HepG2 (cell line): ENCODE measurements at regions not wholly inside any gene's neighbourhood (a gene's known extent, or its start where the extent isn't known, plus 50 kb on each side); places are given as distances from the start of the nearest gene placed in this dataset.

Experiments
- ATAC-seq: fragments of 200-7000 bp; cut with Tn5 transposase; 3 replicates; pipeline ENCODE4 v1.9.1; 2020; ENCODE audit warnings: mild to moderate bottlenecking, moderate library complexity
- BruUV-seq: library from RNA; stranded (reverse); fragments of 400-500 nt; replicated peaks from 2 replicates; lab custom pipeline; 2021; lab: Mats Ljungman, UMichigan
- CTCF ChIA-PET: fragments of 300-600 bp; formaldehyde crosslinking; extraction: SDS; loops from one replicate; lab custom pipeline; 2021; ENCODE audit warnings: low total read pairs, inconsistent platforms, low intra/inter-chr PET ratio; lab: Yijun Ruan, JAX
- POLR2A ChIA-PET: fragments of 350-600 bp; sonication (Branson Sonifier 250); formaldehyde crosslinking; loops from one replicate; lab custom pipeline; 2020; ENCODE audit warnings: antibody characterized with exemption, inconsistent platforms; lab: Yijun Ruan, JAX
- DNase-seq: peaks from one replicate; pipeline ENCODE4 v3.0.0-alpha.2; 2015; ENCODE audit warnings: low spot score
- FAIRE-seq: peaks from 3 replicates; lab custom pipeline; 2011; peaks lifted over from hg19 to GRCh38; lab: Jason Lieb, UNC
- H2AFZ ChIP-seq: one replicate; pipeline ENCODE4 v1.6.1; 2011; ENCODE audit warnings: low read length, inconsistent platforms
- H3K27ac ChIP-seq: fragments of 300-600 bp; 3 replicates; pipeline ENCODE4 v1.8.0; 2011; ENCODE audit warnings: mixed run types, mild to moderate bottlenecking, mixed read lengths, low read length, inconsistent platforms; ENCODE audit not compliant: insufficient read depth; ENCODE audit errors: extremely low read length
- H3K27me3 ChIP-seq, 2 experiments: fragments of 200-600 bp in 1 of 2; 2 replicates in 1 of 2; 3 replicates in 1 of 2; pipeline versions ENCODE4 v1.6.0 to v1.8.0; 2011; ENCODE audit warnings: low read length in 2 of 2, mild to moderate bottlenecking in 2 of 2, moderate library complexity in 2 of 2, inconsistent platforms in 1 of 2; ENCODE audit not compliant: insufficient read depth in 2 of 2, control insufficient read depth in 1 of 2
- H3K36me3 ChIP-seq, 2 experiments: fragments of 200-600 bp in 1 of 2; replicated peaks in 1 of 2; 2 replicates in 1 of 2; 3 replicates in 1 of 2; pipeline versions ENCODE4 v1.5.1 to v1.8.0; 2011; ENCODE audit warnings: low read length in 2 of 2, inconsistent platforms in 1 of 2; ENCODE audit not compliant: insufficient read depth in 2 of 2, control insufficient read depth in 1 of 2
- H3K4me1 ChIP-seq: 2 replicates; pipeline ENCODE4 v1.5.1; 2012; ENCODE audit warnings: low read length, inconsistent platforms; ENCODE audit not compliant: insufficient read depth
- H3K4me2 ChIP-seq: 2 replicates; pipeline ENCODE4 v1.6.0; 2011; ENCODE audit warnings: low read depth, low read length, inconsistent platforms
- H3K4me3 ChIP-seq, 3 experiments: fragments of 200-600 bp in 1 of 3; sonication (generic), shearing (Covaris generic) in 1 of 3; replicated peaks in 1 of 3; 2 replicates each; pipeline ENCODE4 v1.5.1; 2011 to 2016; ENCODE audit warnings: low read length in 3 of 3, inconsistent platforms in 2 of 3, low read depth in 2 of 3, mild to moderate bottlenecking in 2 of 3, control low read depth in 1 of 3, mixed read lengths in 1 of 3; ENCODE audit not compliant: insufficient read depth in 1 of 3
- H3K79me2 ChIP-seq: one replicate; pipeline ENCODE4 v1.6.1; 2011; ENCODE audit warnings: low read length, inconsistent platforms; ENCODE audit not compliant: insufficient read depth
- H3K9ac ChIP-seq: 2 replicates; pipeline ENCODE4 v1.6.0; 2011; ENCODE audit warnings: mild to moderate bottlenecking, low read depth, low read length, inconsistent platforms; ENCODE audit not compliant: insufficient read depth
- H3K9me3 ChIP-seq: 2 replicates; pipeline ENCODE4 v1.5.1; 2012; ENCODE audit warnings: mild to moderate bottlenecking, low read length
- H4K20me1 ChIP-seq: 2 replicates; pipeline ENCODE4 v1.6.0; 2011; ENCODE audit warnings: inconsistent platforms, mild to moderate bottlenecking, low read length, moderate library complexity; ENCODE audit not compliant: insufficient read depth
- BHLHE40 ChIP-seq: IDR thresholded peaks from 2 replicates; pipeline ENCODE4 v1.6.1; 2011; ENCODE audit warnings: low read length, improper control_type of control experiment
- YY1 ChIP-seq: IDR thresholded peaks from 2 replicates; pipeline ENCODE4 v1.6.1; 2011; ENCODE audit warnings: low read length, low read depth, moderate library complexity, mild to moderate bottlenecking; ENCODE audit not compliant: insufficient read depth, insufficient replicate concordance
- ZFP90 ChIP-seq: sonication (generic); formaldehyde crosslinking; IDR thresholded peaks from 2 replicates; pipeline ENCODE4 v1.8.0; 2022; ENCODE audit warnings: missing genetic modification reagents, mild to moderate bottlenecking, inconsistent platforms, borderline replicate concordance
- ZNF446 ChIP-seq: sonication (generic); formaldehyde crosslinking; IDR thresholded peaks from 2 replicates; pipeline ENCODE4 v1.5.0; 2020; ENCODE audit warnings: mild to moderate bottlenecking, missing genetic modification reagents
- WGBS: methylation state at CpG from one replicate; pipeline ENCODE4 v1.1.6; 2017; ENCODE audit warnings: low lambda C conversion rate; 5-methylcytosine and 5-hydroxymethylcytosine counted together
- in situ Hi-C: cut with HindIII; loops from 2 replicates; pipeline ENCODE4 v1.10.0; 2017; ENCODE audit warnings: low pct_unique_long_range_greater_than_20kb; ENCODE audit not compliant: extremely low pct_ligation_motif_present
- intact Hi-C: fragments of 100-400 bp; cut with micrococcal nuclease; formaldehyde crosslinking; loops from one replicate; pipeline ENCODE4 v1.10.0; 2022; ENCODE audit not compliant: unreplicated experiment
- TF ChIP-seq, protein P1 (sequence below): sonication (generic); formaldehyde crosslinking; IDR thresholded peaks from 2 replicates; pipeline ENCODE4 v1.5.1; 2020; ENCODE audit warnings: mild to moderate bottlenecking, missing genetic modification reagents

DNA sequence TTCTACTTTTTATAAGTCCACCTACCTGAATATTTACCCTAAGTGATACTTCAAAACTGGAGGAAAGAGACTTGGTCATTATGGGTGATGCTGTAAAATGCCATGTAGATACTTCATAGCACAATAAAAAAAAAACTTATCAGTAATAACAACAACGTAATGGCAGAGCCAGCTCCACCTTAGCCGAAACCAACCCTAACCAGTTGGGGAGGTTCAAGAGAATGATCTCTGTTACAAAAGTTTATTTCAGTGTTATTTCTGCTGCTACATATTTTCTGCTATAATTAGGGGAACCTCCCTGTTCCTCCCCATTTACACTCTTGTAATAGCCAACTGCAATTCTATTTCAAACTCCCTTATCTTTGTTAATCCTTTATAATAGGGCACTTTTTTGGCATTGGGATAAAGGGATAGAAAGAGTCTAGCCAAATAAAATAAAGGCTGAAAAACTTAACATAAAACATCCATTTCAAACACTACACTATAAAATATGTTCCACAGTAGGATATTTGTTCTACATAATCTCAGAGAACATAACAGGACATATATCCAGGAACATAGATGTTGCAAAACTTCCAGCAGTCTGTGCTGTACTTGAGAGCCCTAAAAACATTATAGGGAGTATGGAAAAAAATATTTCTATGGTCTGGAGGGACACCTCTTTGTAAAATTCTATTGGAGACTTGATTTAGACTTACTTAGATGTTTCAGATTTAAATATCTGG, 138.7 kb upstream of the POF1B start:
- ChIA-PET POLR2A (no interaction called here), CTCF (no interaction called here)
- Histone ChIP-seq H3K79me2 (no peaks in the 10 kb centered on the region), H3K4me3 (no peak overlapping the region), H4K20me1 (no peaks in the 10 kb centered on the region), H3K4me2 (no peak overlapping the region), H3K4me1 (no peaks in the 10 kb centered on the region), H3K27ac (no peak overlapping the region), H3K9ac (no peak overlapping the region), H3K9me3 (no peaks in the 10 kb centered on the region), H3K27me3 (no peaks in the 10 kb centered on the region), H3K36me3 (no peaks in the 10 kb centered on the region), H2AFZ (no peak overlapping the region)
- ATAC-seq (no peak), FAIRE-seq (no peak), DNase-seq (no peak)
- in situ Hi-C loops (no loop called here), intact Hi-C loops (no loop called here)
- 0% methylated on average over 2 of the region's 2 CpGs for WGBS
- no TSS peak for BruUV-seq
- TF ChIP-seq ZNF446 (CRISPR knock-in tag) (no peak), BHLHE40 (no peak), ZFP90 (CRISPR knock-in tag) (no peak), YY1 (no peak)
- TF ChIP-seq, protein P1, sequence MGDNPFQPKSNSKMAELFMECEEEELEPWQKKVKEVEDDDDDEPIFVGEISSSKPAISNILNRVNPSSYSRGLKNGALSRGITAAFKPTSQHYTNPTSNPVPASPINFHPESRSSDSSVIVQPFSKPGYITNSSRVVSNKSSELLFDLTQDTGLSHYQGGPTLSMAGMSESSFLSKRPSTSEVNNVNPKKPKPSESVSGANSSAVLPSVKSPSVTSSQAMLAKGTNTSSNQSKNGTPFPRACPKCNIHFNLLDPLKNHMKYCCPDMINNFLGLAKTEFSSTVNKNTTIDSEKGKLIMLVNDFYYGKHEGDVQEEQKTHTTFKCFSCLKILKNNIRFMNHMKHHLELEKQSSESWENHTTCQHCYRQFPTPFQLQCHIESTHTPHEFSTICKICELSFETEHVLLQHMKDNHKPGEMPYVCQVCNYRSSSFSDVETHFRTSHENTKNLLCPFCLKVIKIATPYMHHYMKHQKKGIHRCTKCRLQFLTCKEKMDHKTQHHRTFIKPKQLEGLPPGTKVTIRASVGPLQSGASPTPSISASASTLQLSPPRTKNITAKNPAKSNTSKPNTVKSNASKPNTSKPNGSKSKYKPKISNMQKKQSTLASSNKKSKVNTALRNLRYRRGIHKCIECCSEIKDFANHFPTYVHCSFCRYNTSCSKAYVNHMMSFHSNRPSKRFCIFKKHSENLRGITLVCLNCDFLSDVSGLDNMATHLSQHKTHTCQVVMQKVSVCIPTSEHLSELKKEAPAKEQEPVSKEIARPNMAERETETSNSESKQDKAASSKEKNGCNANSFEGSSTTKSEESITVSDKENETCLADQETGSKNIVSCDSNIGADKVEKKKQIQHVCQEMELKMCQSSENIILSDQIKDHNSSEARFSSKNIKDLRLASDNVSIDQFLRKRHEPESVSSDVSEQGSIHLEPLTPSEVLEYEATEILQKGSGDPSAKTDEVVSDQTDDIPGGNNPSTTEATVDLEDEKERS (CRISPR knock-in tag): no peak
